Thyroid gland (tissue), 4 donors: ENCODE measurements at regions not wholly inside any gene's neighbourhood (a gene's known extent, or its start where the extent isn't known, plus 50 kb on each side); places are given as distances from the start of the nearest gene placed in this dataset.

Source experiments
- DNase-seq, 2 donors: peaks; one replicate each; pipeline ENCODE4 v3.0.0-alpha.2; 2019
- H3K27ac ChIP-seq, 3 donors: fragments of 200-600 bp; sonication (generic); 1 replicate in 2 of 3; 2 replicates in 1 of 3; pipeline ENCODE4 v1.5.1; 2016 to 2019; ENCODE audit warnings: mild to moderate bottlenecking in 1 of 3, moderate library complexity in 1 of 3
- H3K27me3 ChIP-seq: fragments of 200-600 bp; sonication (generic); one replicate; pipeline ENCODE4 v1.5.1; 2019
- H3K36me3 ChIP-seq, 2 donors: fragments of 200-600 bp; sonication (generic); one replicate each; pipeline ENCODE4 v1.5.1; 2016 to 2019
- H3K4me1 ChIP-seq, 2 donors: fragments of 200-600 bp; sonication (generic); one replicate each; pipeline ENCODE4 v1.5.1; 2017 to 2019
- H3K4me3 ChIP-seq, 3 donors: fragments of 200-600 bp; sonication (generic); replicated peaks in 1 of 3; 1 replicate in 2 of 3; 2 replicates in 1 of 3; pipeline ENCODE4 v1.5.1; 2016; ENCODE audit warnings: mild to moderate bottlenecking in 1 of 3
- H3K9me3 ChIP-seq: fragments of 200-600 bp; sonication (generic); one replicate; pipeline ENCODE4 v1.5.1; 2017
- POLR2A ChIP-seq, 2 donors: fragments of 450-650 bp; IDR thresholded peaks; one replicate each; pipeline ENCODE4 v1.6.1; 2017; ENCODE audit warnings: antibody characterized with exemption in 2 of 2, mild to moderate bottlenecking in 2 of 2, moderate library complexity in 1 of 2
- WGBS, 2 donors: methylation state at CpG; one replicate each; pipeline ENCODE4 v1.1.5; 2017; 5-methylcytosine and 5-hydroxymethylcytosine counted together
- intact Hi-C: fragments of 100-400 bp; cut with DNase I; formaldehyde crosslinking; loops from one replicate; pipeline ENCODE4 v1.15.1; 2023
- TF ChIP-seq, protein P1 (sequence below), 6 experiments: fragments of 200-600 bp in 3 of 6; fragments of 450-650 bp in 3 of 6; sonication (generic) in 3 of 6; IDR thresholded peaks; one replicate each; pipeline ENCODE4 v1.5.1; 2016 to 2019; ENCODE audit warnings: antibody characterized with exemption in 6 of 6, mild to moderate bottlenecking in 2 of 6, inconsistent platforms in 1 of 6, moderate library complexity in 1 of 6

GRCh38 chr17:70773258-70773657 lies 603.9 kb downstream of the KCNJ2 start:
- 98% methylated on average over 1 of the region's 1 CpG for WGBS, 2 donors
- H3K36me3 ChIP-seq, result no peaks in the 10 kb centered on the region
- intact Hi-C loops, result no loop called here

DNA sequence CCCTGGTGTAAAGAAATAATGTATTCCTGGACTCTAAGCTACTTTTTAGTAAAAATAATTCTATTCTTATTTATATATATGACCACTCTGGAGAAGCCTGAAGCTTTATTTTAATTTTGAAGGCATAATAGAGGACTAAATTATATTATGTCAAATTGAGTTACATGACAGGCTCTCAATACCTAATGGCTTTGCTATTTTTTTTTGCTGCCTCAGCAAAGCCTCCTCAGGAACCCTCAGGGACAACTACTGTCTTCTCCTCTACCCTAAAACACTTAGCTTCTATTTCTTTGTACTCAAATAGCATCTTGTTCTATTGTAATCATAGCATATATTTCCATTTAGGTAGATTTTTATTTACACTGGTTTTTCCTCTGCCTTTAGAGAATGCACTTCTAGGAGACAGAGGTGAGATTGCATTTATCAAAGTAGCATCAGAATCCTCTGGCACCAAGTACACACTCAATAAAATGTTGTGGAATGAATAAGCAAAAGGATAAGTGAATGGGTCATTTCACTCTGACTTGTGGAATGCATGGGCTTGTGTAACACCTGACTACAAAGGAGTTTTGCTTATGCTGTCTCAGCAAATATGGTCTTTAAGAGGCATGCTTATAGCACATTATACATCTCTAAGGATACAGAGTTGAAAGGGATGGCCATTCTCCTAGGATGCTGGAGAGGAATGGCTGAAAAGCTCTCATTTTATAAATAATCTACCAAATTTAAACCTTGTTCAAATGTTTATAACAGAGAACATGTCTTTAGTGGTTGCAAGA lies 605.2 kb downstream of the KCNJ2 start:
- no peak for DNase-seq
- intact Hi-C loops, result no loop called here
- no peaks in the 10 kb centered on the region for H3K27me3 ChIP-seq
- H3K36me3 ChIP-seq, result no peaks in the 10 kb centered on the region
- H3K4me1 ChIP-seq, result peaks cover 4% of the 10 kb centered on the region in 2 donors
- H3K4me3 ChIP-seq, result no peak overlapping the region
- no peak overlapping the region for H3K27ac ChIP-seq
- no peaks in the 10 kb centered on the region for H3K9me3 ChIP-seq
- TF ChIP-seq, protein P1, sequence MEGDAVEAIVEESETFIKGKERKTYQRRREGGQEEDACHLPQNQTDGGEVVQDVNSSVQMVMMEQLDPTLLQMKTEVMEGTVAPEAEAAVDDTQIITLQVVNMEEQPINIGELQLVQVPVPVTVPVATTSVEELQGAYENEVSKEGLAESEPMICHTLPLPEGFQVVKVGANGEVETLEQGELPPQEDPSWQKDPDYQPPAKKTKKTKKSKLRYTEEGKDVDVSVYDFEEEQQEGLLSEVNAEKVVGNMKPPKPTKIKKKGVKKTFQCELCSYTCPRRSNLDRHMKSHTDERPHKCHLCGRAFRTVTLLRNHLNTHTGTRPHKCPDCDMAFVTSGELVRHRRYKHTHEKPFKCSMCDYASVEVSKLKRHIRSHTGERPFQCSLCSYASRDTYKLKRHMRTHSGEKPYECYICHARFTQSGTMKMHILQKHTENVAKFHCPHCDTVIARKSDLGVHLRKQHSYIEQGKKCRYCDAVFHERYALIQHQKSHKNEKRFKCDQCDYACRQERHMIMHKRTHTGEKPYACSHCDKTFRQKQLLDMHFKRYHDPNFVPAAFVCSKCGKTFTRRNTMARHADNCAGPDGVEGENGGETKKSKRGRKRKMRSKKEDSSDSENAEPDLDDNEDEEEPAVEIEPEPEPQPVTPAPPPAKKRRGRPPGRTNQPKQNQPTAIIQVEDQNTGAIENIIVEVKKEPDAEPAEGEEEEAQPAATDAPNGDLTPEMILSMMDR (IDR thresholded peaks at IDR 0.05), result no peak
- TF ChIP-seq POLR2A (IDR thresholded peaks at IDR 0.05), result no peak

More at GRCh38 chr17:70773258-70773657, 603.9 kb downstream of the KCNJ2 start:
- TF ChIP-seq, protein P1 (IDR thresholded peaks at IDR 0.05), result no peak
- no peak for TF ChIP-seq POLR2A (IDR thresholded peaks at IDR 0.05)
- Histone ChIP-seq H3K4me1 (peaks cover 4% of the 10 kb centered on the region in 2 donors), H3K4me3 (no peak overlapping the region), H3K27me3 (no peaks in the 10 kb centered on the region), H3K9me3 (no peaks in the 10 kb centered on the region), H3K27ac (no peak overlapping the region)
- no peak for DNase-seq

DNA sequence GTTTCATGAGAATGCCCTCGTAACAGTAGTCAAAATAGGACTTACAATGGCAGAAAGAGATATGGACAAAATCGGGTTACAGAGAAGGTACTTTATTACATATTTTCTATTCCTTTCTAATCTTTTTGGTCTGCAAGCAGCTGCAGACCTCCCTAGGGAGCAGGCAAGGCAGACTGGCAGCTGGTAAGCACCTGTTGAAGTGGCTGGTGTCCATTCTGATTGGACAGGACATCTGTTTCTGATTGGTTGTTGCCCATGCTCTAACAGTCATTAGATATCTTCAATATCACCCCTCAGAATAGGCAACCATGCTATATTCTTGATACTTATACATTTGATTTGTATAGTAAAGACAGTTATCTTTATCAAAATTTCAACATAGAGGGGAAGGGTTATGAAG lies 606.3 kb downstream of the KCNJ2 start:
- Histone ChIP-seq H3K4me1 (peaks cover 4% of the 10 kb centered on the region in 2 donors), H3K27ac (no peak overlapping the region), H3K9me3 (no peaks in the 10 kb centered on the region), H3K27me3 (no peaks in the 10 kb centered on the region), H3K36me3 (no peaks in the 10 kb centered on the region), H3K4me3 (no peak overlapping the region)
- 88 to 92% methylated on average over 2 of the region's 2 CpGs for WGBS, 2 donors
- TF ChIP-seq, protein P1 (IDR thresholded peaks at IDR 0.05), result no peak
- no peak for TF ChIP-seq POLR2A (IDR thresholded peaks at IDR 0.05)
- intact Hi-C loops, result no loop called here
- no peak for DNase-seq

DNA sequence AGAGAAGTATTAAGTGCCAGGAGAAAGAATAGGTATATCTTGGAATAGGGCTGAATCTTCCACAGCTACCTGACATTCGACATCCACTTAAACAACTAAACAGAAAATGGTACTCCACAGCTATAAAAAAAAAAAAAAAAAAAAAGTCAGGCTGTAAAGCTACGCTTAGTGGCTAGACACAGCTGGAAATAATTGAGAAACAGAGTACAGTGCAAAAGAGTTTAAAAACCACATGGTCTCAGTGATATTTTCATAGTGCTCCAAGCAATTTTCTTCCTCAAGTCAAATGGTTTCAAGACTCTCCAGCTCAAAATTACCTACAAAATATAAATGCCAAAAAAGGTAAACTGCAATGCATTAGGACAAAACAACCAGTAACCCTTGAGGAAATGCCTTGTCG lies 607.1 kb downstream of the KCNJ2 start:
- WGBS, 2 donors, result 67 to 75% methylated on average over 3 of the region's 3 CpGs
- no peak for DNase-seq
- Histone ChIP-seq H3K36me3 (no peaks in the 10 kb centered on the region), H3K27me3 (no peaks in the 10 kb centered on the region), H3K4me1 (peaks cover 4% of the 10 kb centered on the region in 2 donors), H3K27ac (no peak overlapping the region), H3K4me3 (no peak overlapping the region), H3K9me3 (no peaks in the 10 kb centered on the region)
- TF ChIP-seq, protein P1 (IDR thresholded peaks at IDR 0.05), result no peak
- intact Hi-C loops, result no loop called here

GRCh38 chr17:70780031-70780430 lies 610.7 kb downstream of the KCNJ2 start:
- DNase-seq, result no peak
- Histone ChIP-seq H3K36me3 (no peaks in the 10 kb centered on the region), H3K4me3 (no peak overlapping the region), H3K27me3 (no peaks in the 10 kb centered on the region), H3K9me3 (no peaks in the 10 kb centered on the region), H3K27ac (no peak overlapping the region), H3K4me1 (no peaks in the 10 kb centered on the region)
- intact Hi-C loops, result no loop called here
- 91 to 97% methylated on average over 2 of the region's 2 CpGs for WGBS, 2 donors
- no peak for TF ChIP-seq POLR2A (IDR thresholded peaks at IDR 0.05)
- TF ChIP-seq, protein P1 (IDR thresholded peaks at IDR 0.05), result no peak
